Tibial nerve (tissue), 3 donors: ENCODE measurements at regions not wholly inside any gene's neighbourhood (a gene's known extent, or its start where the extent isn't known, plus 50 kb on each side); places are given as distances from the start of the nearest gene placed in this dataset.

ENCODE experiments used
- CTCF ChIP-seq, 5 experiments: fragments of 200-600 bp in 3 of 5; fragments of 450-650 bp in 2 of 5; sonication (generic) in 3 of 5; IDR thresholded peaks; one replicate each; pipeline ENCODE4 v1.5.1; 2016 to 2019; ENCODE audit warnings: antibody characterized with exemption in 5 of 5, mild to moderate bottlenecking in 3 of 5, moderate library complexity in 2 of 5
- POLR2A ChIP-seq, 2 donors: fragments of 450-650 bp; IDR thresholded peaks; one replicate each; pipeline ENCODE4 v1.6.1; 2017; ENCODE audit warnings: antibody characterized with exemption in 2 of 2, mild to moderate bottlenecking in 2 of 2, moderate library complexity in 2 of 2

DNA sequence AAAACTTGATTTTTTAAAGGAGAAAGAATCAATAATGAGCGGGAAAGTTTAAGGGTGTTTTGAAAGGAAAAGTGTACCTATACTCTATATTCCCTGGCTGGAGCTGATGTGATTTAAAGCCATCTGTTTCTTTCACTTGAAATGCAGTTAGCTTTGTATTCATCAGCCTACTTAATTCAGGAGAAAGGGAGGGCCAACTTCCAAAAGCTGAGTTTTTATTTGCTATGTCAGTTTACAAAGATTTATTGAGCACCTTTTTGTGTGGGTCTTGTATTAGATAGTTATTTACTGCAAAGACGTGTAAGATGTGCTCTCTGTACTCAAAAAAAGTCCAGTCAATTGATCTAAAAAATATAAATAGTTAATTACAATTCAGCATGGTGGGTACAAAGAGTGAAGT lies 176.2 kb upstream of the GOLIM4 start:
- TF ChIP-seq POLR2A (IDR thresholded peaks at IDR 0.05) (no peak), CTCF (IDR thresholded peaks at IDR 0.05) (no peak)
